ENCODE measurements at regions not wholly inside any gene's neighbourhood (a gene's known extent, or its start where the extent isn't known, plus 50 kb on each side); places are given as distances from the start of the nearest gene placed in this dataset.

DNA sequence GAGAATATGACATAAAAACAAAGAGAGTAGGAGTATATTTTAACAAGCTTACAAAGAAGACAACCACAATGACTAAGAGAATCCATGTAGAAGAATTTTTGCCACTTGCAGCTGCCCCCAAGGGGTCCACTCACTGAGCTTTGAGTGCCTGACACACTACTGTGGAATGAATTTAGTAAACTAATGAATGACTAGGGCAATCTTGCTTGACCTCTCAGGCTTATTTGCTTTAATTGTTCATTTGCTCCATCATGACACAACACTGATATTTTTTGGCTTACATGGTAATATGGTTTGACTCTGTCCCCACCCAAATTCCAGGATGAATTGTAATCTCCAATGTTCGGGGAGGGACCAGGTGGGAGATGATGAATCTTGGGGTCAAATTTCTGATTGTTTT is 249.1 kb upstream of the FAR2 start:
- TF ChIP-seq POLR2A (IDR thresholded peaks at IDR 0.05; ENCODE audit: low read length) = no peak
- TF ChIP-seq GATA1 (IDR thresholded peaks at IDR 0.05; ENCODE audit: low read depth, low read length) = no peak

Data from erythroblast (primary cell).